ENCODE measurements at regions not wholly inside any gene's neighbourhood (a gene's known extent, or its start where the extent isn't known, plus 50 kb on each side); places are given as distances from the start of the nearest gene placed in this dataset.
"Not testable (repeated sequence)": the region's sequence is repeated elsewhere in the genome, so short reads cannot be mapped to it uniquely, and the experiment has no call there.

DNA sequence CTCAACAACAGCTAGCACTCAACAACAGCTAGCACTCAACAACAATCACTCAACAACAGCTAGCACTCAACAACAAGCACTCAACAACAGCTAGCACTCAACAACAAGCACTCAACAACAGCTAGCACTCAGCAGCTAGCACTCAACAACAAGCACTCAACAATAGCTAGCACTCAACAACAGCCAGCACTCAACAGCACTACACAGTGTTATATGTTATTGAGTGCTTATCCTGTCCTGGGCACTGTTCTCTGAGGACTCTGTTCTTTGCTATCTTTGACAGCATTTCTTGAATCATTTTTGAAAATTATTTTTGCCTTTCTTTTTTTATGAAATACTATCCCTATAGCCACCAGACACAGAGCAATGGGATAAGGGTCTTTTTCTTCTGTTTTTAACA lies 176.4 kb downstream of the BCL2L11 start:
- TF ChIP-seq, protein P1, sequence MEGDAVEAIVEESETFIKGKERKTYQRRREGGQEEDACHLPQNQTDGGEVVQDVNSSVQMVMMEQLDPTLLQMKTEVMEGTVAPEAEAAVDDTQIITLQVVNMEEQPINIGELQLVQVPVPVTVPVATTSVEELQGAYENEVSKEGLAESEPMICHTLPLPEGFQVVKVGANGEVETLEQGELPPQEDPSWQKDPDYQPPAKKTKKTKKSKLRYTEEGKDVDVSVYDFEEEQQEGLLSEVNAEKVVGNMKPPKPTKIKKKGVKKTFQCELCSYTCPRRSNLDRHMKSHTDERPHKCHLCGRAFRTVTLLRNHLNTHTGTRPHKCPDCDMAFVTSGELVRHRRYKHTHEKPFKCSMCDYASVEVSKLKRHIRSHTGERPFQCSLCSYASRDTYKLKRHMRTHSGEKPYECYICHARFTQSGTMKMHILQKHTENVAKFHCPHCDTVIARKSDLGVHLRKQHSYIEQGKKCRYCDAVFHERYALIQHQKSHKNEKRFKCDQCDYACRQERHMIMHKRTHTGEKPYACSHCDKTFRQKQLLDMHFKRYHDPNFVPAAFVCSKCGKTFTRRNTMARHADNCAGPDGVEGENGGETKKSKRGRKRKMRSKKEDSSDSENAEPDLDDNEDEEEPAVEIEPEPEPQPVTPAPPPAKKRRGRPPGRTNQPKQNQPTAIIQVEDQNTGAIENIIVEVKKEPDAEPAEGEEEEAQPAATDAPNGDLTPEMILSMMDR (conservative IDR thresholded peaks at IDR 0.05; ENCODE audit: low read length): not testable (repeated sequence)
- not testable (repeated sequence) for TF ChIP-seq EZH2phosphoT487 (IDR thresholded peaks at IDR 0.05; ENCODE audit: borderline replicate concordance, low read depth, low read length)
